ENCODE measurements at regions not wholly inside any gene's neighbourhood (a gene's known extent, or its start where the extent isn't known, plus 50 kb on each side); places are given as distances from the start of the nearest gene placed in this dataset.
"Not testable (repeated sequence)": the region's sequence is repeated elsewhere in the genome, so short reads cannot be mapped to it uniquely, and the experiment has no call there.

GRCh38 chr7:51593628-51594027 lies 277.0 kb upstream of the COBL start:
- no peak for DNase-seq

DNA sequence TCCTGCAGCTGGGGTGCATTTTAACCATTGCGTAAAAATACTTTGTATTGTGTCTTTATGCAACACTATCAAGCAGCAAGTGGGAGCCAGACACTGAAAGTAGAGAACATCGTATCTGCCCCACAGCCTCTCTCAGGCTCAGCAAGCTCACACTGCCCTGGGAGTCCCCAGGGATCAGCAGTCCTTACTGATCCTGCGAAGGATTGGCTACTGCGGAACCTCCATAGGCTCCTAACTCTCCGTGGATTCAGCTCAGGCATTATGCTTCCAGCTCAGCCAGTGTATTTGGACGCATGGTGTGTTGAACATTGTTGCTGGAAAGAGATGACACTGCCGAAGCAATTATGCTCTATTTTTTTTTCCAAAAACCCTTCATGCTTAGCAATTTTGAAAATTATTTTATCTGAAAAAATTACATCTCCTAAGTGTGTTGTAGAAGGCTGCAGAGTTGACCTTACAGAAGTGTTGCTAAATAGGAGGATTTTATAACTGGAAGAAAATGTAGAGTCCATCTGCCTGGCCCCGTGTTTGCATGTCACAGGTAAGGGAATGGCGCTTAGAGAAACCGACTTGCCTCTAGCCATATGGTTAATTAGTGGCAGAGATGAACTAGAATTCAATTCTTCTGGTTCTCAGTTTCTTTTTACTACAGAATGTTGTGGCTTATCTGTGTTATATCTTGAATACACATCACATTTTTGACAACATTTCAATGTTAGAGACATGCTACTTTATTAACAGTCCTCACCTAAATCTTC lies 276.4 kb upstream of the COBL start:
- no peak for DNase-seq

- DNase-seq = no peak
Observed at GRCh38 chr7:51591223-51591622, 274.6 kb upstream of the COBL start.

DNA sequence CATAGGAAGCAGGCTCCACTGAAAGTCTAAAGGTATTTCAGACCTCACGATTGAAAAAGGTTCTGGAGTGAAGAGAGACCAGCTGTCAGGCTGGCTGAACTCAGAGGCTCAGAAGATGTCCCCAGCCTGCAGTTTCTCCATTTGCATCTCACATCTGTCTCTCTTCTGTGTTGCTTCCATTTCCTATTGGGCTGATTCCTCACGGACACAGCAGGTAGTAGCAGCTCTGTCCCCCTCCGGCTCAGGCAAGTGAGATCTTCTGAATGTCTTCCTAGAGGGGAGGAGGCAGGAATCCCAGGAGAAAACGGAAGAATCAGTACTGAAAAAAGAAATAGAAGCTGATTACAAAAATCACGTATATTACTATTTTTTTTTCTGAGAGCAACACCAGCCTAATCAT lies 274.1 kb upstream of the COBL start:
- no peak for DNase-seq

- no peak for DNase-seq
Observed at GRCh38 chr7:51589111-51589510, 272.5 kb upstream of the COBL start.

GRCh38 chr7:51587604-51588003 lies 271.0 kb upstream of the COBL start:
- no peak for DNase-seq

DNA sequence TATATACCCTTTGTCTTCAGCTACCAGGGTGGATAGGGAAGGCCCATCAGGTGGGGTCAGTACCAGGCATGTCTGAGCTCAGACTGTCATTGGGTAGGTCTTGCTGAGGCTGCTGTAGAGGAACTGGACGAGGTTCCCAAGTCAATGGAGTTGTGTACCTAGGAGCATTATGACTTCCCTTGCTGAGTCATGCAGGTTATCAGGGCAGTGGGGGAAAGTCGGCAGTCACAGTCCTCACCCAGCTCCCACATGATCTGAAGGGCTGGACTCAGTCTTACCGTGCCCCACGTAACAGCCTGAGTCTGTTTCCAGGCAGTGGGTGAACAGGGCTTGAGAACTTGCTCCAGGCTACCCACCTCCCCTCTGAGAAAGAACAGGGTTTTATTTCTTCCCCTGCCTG lies 260.8 kb upstream of the COBL start:
- DNase-seq = no peak

DNA sequence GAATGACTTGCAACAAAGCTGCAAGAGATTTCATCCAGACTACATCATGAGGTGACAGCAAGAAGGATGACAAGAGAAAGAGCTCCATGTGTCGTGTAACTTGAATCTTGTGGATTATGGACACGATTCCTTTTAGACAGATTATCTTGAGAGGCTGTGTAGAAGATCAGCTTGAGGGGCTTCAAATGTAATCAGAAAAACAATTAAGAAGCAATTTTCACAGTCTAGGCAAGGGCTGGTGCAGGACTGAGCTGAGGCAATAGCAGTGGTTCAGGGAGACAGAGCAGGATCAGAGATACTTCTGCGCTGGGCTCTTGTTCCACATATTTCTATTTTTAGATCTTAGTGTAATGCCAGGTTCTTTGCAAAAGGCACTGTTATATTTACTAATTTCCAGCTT lies 253.0 kb upstream of the COBL start:
- no peak for DNase-seq

GRCh38 chr7:51569176-51569575 lies 252.6 kb upstream of the COBL start:
- DNase-seq = no peak

GRCh38 chr7:51551070-51551469 lies 234.5 kb upstream of the COBL start:
- no peak for DNase-seq

GRCh38 chr7:51545131-51545530 lies 228.5 kb upstream of the COBL start:
- DNase-seq = no peak

DNA sequence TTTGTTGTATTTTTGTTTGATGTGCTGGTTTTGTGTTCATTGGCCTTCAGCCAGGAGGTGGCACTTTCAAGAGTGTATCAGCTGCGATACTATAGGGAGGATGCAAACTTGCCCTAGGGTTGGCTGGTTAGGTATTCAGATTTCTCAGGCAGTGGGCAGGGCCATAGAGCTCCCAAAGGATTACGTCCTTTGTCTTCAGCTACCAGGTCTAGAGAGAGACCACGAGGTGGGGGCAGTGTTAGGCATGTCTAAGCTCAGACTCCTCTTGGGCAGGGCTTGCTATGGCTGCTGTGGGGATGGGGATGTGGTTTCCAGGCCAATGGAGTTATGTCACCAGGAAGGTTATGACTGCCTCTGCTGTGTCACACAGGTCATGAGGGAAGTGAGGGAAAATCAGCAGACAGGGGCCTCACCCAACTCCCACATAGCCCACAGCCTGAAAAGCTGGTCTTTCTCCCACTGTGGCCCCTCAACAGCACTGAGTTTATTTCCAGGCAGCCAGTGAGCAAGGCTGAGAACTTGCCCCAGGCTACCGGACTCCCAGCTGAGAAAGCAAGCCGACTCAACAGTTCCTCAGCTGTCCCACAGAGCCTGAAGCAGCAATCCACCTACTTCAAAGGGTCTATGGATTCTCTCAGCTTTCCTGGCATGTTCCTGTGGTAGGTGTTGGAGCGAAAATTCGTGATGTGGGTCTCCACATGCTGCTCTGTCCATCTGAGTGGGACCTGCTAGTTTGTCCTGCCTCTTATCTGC lies 227.4 kb upstream of the COBL start:
- no peak for DNase-seq

DNA sequence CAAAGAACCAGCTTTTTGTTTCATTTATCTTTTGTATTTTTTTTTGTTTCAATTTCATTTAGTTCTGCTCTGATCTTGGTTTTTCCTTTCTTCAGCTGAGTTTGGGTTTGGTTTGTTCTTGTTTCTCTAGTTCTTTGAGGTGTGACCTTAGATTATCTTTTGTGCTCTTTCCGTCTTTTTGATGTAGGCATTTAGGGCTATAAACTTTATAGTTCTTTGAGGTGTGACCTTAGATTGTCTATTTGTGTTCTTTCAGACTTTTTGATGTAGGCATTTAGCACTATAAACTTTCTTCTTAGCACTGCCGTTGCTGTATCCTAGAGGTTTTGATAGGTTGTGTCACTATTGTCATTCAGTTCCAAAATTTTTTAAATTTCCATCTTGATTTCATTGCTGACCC lies 224.3 kb upstream of the COBL start:
- DNase-seq = not testable (repeated sequence)

DNA sequence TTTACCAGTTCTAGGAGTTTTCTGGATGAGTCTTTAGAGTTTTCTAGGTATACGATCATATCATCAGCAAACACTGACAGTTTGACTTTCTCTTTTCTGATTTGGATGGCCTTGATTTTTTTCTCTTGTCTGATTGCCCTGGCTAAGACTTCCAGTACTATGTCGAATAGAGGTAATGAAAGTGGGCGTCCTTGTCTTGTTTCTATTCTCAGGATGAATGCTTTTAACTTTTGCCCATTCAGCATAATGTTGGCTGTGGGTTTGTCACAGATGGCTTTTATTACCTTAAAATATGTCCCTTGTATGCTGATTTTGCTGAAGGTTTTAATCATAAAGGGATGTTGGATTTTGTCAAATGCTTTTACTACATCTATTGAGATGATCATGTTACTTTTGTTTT lies 223.2 kb upstream of the COBL start:
- no peak for DNase-seq

DNA sequence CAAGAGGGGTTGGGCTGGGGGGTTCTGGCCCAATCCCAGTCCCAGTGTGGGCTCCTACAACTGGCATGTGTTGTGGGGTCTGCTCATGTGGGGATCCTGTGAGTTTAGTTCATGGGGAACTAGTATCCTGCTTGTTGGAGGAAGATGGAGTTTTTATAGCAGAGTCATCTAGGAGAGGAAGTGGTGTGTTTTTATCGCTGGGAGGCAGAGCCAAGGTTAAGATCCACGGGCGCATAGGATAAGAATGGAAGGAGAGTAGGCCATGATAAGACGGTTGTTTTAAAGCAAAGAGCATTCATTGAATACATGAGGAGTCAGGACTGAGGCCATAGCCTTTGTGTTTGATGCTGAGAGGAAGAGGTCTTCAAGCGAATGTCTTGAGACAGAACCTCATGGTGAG lies 211.6 kb upstream of the COBL start:
- no peak for DNase-seq

DNA sequence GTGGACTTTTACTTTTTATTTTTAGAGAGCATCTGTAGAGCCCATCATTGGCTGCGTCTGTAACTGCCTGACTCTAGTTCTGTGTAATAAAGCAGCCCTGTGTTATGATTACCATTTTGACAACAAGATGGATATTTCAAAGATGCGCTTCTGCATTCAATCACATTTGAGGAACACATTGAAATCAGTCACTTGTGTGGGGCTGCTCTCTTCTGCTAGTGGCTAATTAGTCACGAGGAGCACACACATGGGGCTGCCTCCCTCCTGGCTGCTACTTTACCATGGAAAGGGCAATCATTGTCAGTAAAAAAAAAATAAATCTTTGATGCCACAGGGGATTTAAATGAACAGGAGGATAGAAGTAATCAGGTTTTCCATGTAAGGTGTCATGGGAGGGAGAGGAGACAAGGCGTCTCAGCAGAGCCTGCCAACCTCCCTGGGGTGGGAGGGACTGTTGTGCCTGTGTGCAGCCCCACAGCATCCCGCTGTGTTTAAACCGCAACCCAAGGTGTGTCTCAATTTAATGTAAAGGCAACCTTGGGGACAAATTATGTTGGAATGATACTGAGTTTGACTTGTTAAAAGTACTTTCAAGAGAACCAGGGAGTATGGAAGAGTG lies 205.2 kb upstream of the COBL start:
- no peak for DNase-seq

- DNase-seq = no peak
Observed at GRCh38 chr7:51521054-51521453, 204.4 kb upstream of the COBL start.

DNA sequence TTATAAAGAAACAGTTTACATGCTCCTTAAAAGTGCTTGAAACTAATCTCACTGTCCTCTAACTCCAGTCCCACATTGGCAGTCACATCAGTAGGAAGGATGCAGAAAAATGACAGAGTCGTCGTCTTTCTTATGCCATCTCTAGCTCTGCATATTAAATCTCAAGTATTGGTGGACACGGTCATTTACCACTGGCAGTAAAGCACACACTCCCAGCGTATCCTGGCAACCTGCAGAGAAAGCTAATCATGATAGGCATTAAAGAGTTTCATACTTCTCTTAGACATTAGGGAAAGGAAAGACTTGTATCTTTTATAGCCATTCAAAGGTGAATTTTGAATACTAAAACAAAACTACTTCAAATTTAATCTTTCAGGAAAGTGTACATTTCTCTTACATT lies 202.0 kb upstream of the COBL start:
- no peak for DNase-seq

DNA sequence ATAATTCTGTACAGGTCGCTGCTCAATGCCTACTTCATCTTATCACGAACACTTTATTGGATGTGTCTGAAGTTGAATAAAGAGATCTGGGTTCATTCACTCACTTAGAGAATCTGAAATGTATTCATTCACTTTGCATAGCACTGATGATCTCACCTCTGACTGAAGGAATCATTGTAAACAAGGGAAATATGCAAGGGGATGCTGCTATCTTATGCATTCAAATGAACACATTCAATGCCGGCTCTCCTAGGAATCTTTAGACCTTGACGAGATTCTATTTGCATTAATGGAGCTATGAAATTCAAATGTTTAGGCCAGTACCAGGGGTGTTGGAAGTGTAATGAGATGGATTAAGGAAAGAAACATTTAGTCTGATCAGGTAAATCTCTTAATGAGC lies 200.6 kb upstream of the COBL start:
- DNase-seq = no peak

GRCh38 chr7:51501620-51502019 lies 185.0 kb upstream of the COBL start:
- no peak for DNase-seq

DNA sequence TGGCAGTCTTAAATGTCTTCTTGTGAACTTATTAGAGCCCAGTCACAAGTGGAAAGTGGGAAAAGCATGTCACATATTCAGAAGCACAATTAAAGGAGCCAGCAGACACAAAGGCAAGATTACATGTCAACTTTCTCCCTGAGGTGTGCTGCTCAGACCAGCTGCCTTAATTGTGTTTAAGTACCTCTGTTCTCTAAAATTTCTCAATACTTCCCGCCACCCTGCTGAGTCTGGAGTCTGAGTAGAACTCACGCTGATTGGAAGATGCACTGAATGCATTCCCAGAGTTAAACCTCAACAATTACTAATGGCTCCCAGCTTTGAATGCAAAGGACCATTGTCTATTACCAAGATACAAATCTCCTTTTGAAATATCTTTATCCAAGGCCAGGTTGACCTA lies 166.4 kb upstream of the COBL start:
- no peak for DNase-seq

GRCh38 chr7:51481421-51481820 lies 164.8 kb upstream of the COBL start:
- DNase-seq = no peak

DNA sequence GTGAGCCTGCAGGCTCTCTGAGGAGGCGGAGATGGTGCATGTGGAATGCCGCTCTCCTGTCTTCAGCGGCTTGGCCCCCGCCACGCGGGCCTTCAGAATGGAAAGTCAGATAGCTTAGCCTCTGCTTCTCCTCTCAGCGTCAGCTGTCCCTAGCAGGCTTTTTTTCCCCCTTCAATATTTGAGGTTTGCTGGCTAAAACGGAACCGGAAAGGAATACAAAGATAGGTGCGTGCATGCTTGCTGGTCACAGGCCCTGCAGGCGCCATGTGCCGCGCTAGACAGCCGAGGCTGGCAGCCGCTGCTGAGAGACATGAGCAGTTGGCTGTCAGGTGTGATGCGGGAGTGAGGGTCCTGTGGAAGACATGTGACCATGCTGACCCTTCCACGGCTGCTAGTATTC lies 161.2 kb upstream of the COBL start:
- DNase-seq = no peak

DNA sequence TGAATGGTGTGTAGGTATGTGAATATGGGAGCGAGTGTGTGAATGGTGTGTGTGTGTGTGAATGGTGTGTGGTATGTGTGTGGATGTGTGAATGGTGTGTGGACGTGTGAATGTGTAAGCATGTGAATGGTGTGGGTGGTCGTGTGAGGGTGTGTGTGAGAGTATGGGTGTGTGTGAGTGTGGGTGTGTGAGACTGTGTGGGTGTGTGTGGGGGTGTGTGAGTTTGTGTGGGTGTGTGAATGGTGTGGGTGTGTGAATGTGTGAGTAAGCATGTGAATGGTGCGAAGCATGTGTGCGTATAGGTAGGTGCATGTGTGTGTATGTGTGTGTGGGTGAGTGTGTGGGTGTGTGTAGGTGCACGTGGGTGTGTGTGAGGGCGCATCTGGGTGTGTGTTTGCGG lies 160.7 kb upstream of the COBL start:
- DNase-seq = no peak

Data from dermis blood vessel endothelial cell (primary cell).